ENCODE measurements at regions not wholly inside any gene's neighbourhood (a gene's known extent, or its start where the extent isn't known, plus 50 kb on each side); places are given as distances from the start of the nearest gene placed in this dataset.
"Not testable (repeated sequence)": the region's sequence is repeated elsewhere in the genome, so short reads cannot be mapped to it uniquely, and the experiment has no call there.

GRCh38 chr17:77533697-77534096 is 392.9 kb downstream of the SEC14L1 start:
- DNase-seq, result not testable (repeated sequence)

GRCh38 chr17:77534137-77534536 is 393.4 kb downstream of the SEC14L1 start:
- DNase-seq, result no peak

- DNase-seq, result no peak
These were observed 394.7 kb downstream of the SEC14L1 start for GRCh38 chr17:77535435-77535834.

- DNase-seq, result no peak
These were observed 395.1 kb downstream of the SEC14L1 start for GRCh38 chr17:77535892-77536291.

- DNase-seq, result no peak
These were observed 396.8 kb downstream of the SEC14L1 start for GRCh38 chr17:77537566-77537965.

GRCh38 chr17:77540531-77540930 is 399.8 kb downstream of the SEC14L1 start:
- no peak for DNase-seq

GRCh38 chr17:77540975-77541374 is 400.2 kb downstream of the SEC14L1 start:
- DNase-seq, result no peak

- DNase-seq, result no peak
These were observed 401.2 kb downstream of the SEC14L1 start for GRCh38 chr17:77542011-77542410.

- DNase-seq, result peak; percentile 72
These were observed 402.1 kb downstream of the SEC14L1 start for GRCh38 chr17:77542551-77543490.

- no peak for DNase-seq
These were observed 403.0 kb downstream of the SEC14L1 start for GRCh38 chr17:77543801-77544200.

GRCh38 chr17:77544347-77545110 is 403.8 kb downstream of the SEC14L1 start:
- DNase-seq, result no peak

GRCh38 chr17:77546772-77547241 is 406.0 kb downstream of the SEC14L1 start:
- DNase-seq, result no peak

- no peak for DNase-seq
These were observed 408.2 kb downstream of the SEC14L1 start for GRCh38 chr17:77548967-77549366.

GRCh38 chr17:77549726-77550366 is 408.7 kb upstream of the TNRC6C start:
- no peak for DNase-seq

GRCh38 chr17:77553459-77554066 is 404.9 kb upstream of the TNRC6C start:
- no peak for DNase-seq

- no peak for DNase-seq
These were observed 403.3 kb upstream of the TNRC6C start for GRCh38 chr17:77555121-77555591.

- peak; percentile 70 for DNase-seq
These were observed 402.7 kb upstream of the TNRC6C start for GRCh38 chr17:77555741-77556291.

GRCh38 chr17:77556383-77557061 is 402.0 kb upstream of the TNRC6C start:
- no peak for DNase-seq

- no peak for DNase-seq
These were observed 399.5 kb upstream of the TNRC6C start for GRCh38 chr17:77558846-77559626.

- no peak for DNase-seq
These were observed 398.1 kb upstream of the TNRC6C start for GRCh38 chr17:77560381-77560780.

- DNase-seq, result no peak
These were observed 397.7 kb upstream of the TNRC6C start for GRCh38 chr17:77560841-77561240.

Measured in NCI-H2029 (cell line).